K562 (cell line): ENCODE measurements at regions not wholly inside any gene's neighbourhood (a gene's known extent, or its start where the extent isn't known, plus 50 kb on each side); places are given as distances from the start of the nearest gene placed in this dataset.

ENCODE experiments used
- CREB1 ChIP-seq, 2 experiments: sonication (generic) in 1 of 2; formaldehyde crosslinking in 1 of 2; IDR thresholded peaks; 2 replicates each; pipeline versions ENCODE4 v1.6.1 to v1.8.0; 2012 to 2022; ENCODE audit warnings: inconsistent platforms in 1 of 2, mild to moderate bottlenecking in 1 of 2, missing genetic modification reagents in 1 of 2, moderate library complexity in 1 of 2
- SRSF1 ChIP-seq: fragments of 200-400 bp; formaldehyde crosslinking; IDR thresholded peaks from 2 replicates; pipeline ENCODE4 v1.6.1; 2017; ENCODE audit warnings: mild to moderate bottlenecking, low read depth, low read length, moderate library complexity

- TF ChIP-seq SRSF1 (no peak), CREB1 (IDR thresholded peaks at IDR 0.05) (no peak), CREB1 (CRISPR knock-in tag; IDR thresholded peaks at IDR 0.05) (no peak)
These were observed 381.6 kb downstream of the VRK1 start for GRCh38 chr14:97178781-97179180.
